IMR-90 (cell line): ENCODE measurements at regions not wholly inside any gene's neighbourhood (a gene's known extent, or its start where the extent isn't known, plus 50 kb on each side); places are given as distances from the start of the nearest gene placed in this dataset.

Experiments used
- ATAC-seq: fragments of 200-7000 bp; cut with Tn5 transposase; 2 replicates; pipeline ENCODE4 v1.9.1; 2020; ENCODE audit warnings: low read depth, mild to moderate bottlenecking, moderate library complexity
- BruUV-seq: library from RNA; stranded (reverse); fragments of 400-500 nt; replicated peaks from 2 replicates; lab custom pipeline; 2021; lab: Mats Ljungman, UMichigan
- CTCF ChIA-PET: fragments of 300-600 bp; formaldehyde crosslinking; extraction: SDS; loops from one replicate; lab custom pipeline; 2021; ENCODE audit warnings: antibody characterized with exemption; lab: Yijun Ruan, JAX
- POLR2A ChIA-PET: fragments of 300-600 bp; sonication (Branson Sonifier 250); formaldehyde crosslinking; loops from one replicate; lab custom pipeline; 2022; ENCODE audit warnings: antibody characterized with exemption; ENCODE audit not compliant: unreplicated experiment; lab: Charles Lee
- DNase-seq: peaks from one replicate; pipeline ENCODE4 v3.0.0; 2013
- H2AFZ ChIP-seq: replicated peaks from 2 replicates; pipeline ENCODE3; 2013; ENCODE audit warnings: low read length, mild to moderate bottlenecking; ENCODE audit not compliant: poor library complexity
- H2AK5ac ChIP-seq: 2 replicates; pipeline ENCODE4 v1.6.1; 2013; ENCODE audit warnings: low read depth, low read length, inconsistent platforms
- H2AK9ac ChIP-seq: replicated peaks from 2 replicates; pipeline ENCODE3; 2013; ENCODE audit warnings: mild to moderate bottlenecking, low read depth, low read length, moderate library complexity; ENCODE audit not compliant: poor library complexity
- H2BK120ac ChIP-seq: 2 replicates; pipeline ENCODE4 v1.6.1; 2013; ENCODE audit warnings: low read depth, low read length, inconsistent platforms
- H2BK15ac ChIP-seq: 3 replicates; pipeline ENCODE4 v1.6.1; 2013; ENCODE audit warnings: low read depth, low read length, inconsistent platforms
- H2BK20ac ChIP-seq: 2 replicates; pipeline ENCODE4 v1.6.1; 2013; ENCODE audit warnings: low read depth, mild to moderate bottlenecking, inconsistent platforms, low read length, moderate library complexity
- H2BK5ac ChIP-seq: 2 replicates; pipeline ENCODE4 v1.6.1; 2013; ENCODE audit warnings: mild to moderate bottlenecking, low read depth, low read length, inconsistent platforms; ENCODE audit not compliant: poor library complexity, severe bottlenecking
- H3K14ac ChIP-seq: replicated peaks from 2 replicates; pipeline ENCODE4 v1.6.1; 2013; ENCODE audit warnings: low read depth, low read length, inconsistent platforms
- H3K18ac ChIP-seq: 2 replicates; pipeline ENCODE4 v1.6.1; 2013; ENCODE audit warnings: low read depth, low read length, control low read depth
- H3K23ac ChIP-seq: 2 replicates; pipeline ENCODE4 v1.6.1; 2013; ENCODE audit warnings: low read depth, low read length, inconsistent platforms
- H3K27ac ChIP-seq: 2 replicates; pipeline ENCODE4 v1.5.1; 2013; ENCODE audit warnings: mild to moderate bottlenecking, control low read depth, low read length; ENCODE audit not compliant: insufficient read depth
- H3K27me3 ChIP-seq: 2 replicates; pipeline ENCODE4 v1.6.1; 2013; ENCODE audit warnings: low read length; ENCODE audit not compliant: control insufficient read depth, insufficient read depth
- H3K36me3 ChIP-seq: 2 replicates; pipeline ENCODE4 v1.6.1; 2013; ENCODE audit warnings: low read length, mixed read lengths; ENCODE audit not compliant: control insufficient read depth, insufficient read depth
- H3K4ac ChIP-seq: 2 replicates; pipeline ENCODE4 v1.6.1; 2013; ENCODE audit warnings: low read depth, low read length, inconsistent platforms
- H3K4me1 ChIP-seq: 2 replicates; pipeline ENCODE4 v1.6.1; 2013; ENCODE audit warnings: low read length, mixed read lengths; ENCODE audit not compliant: control insufficient read depth, insufficient read depth
- H3K4me2 ChIP-seq: 2 replicates; pipeline ENCODE4 v1.6.1; 2013; ENCODE audit warnings: low read depth, mild to moderate bottlenecking, control low read depth, low read length, moderate library complexity
- H3K4me3 ChIP-seq: 2 replicates; pipeline ENCODE4 v1.5.1; 2013; ENCODE audit warnings: low read depth, mild to moderate bottlenecking, control low read depth, low read length, moderate library complexity; ENCODE audit not compliant: insufficient read depth
- H3K56ac ChIP-seq: 2 replicates; pipeline ENCODE4 v1.6.1; 2013; ENCODE audit warnings: low read length, inconsistent platforms; ENCODE audit not compliant: insufficient read depth; ENCODE audit errors: extremely low read depth
- H3K79me1 ChIP-seq, 2 experiments: 2 replicates each; pipeline ENCODE4 v1.6.1; 2013; ENCODE audit warnings: low read length in 2 of 2, inconsistent platforms in 1 of 2, low read depth in 1 of 2
- H3K9ac ChIP-seq: 2 replicates; pipeline ENCODE4 v1.6.1; 2013; ENCODE audit warnings: low read depth, low read length, control low read depth
- H3K9me1 ChIP-seq: 2 replicates; pipeline ENCODE4 v1.6.1; 2013; ENCODE audit warnings: low read length, inconsistent platforms; ENCODE audit not compliant: insufficient read depth
- H3K9me3 ChIP-seq: 2 replicates; pipeline ENCODE4 v1.6.1; 2013; ENCODE audit warnings: low read length; ENCODE audit not compliant: control insufficient read depth, insufficient read depth
- H4K20me1 ChIP-seq: 2 replicates; pipeline ENCODE4 v1.6.1; 2013; ENCODE audit warnings: low read length, inconsistent platforms; ENCODE audit not compliant: insufficient read depth
- H4K5ac ChIP-seq: 2 replicates; pipeline ENCODE4 v1.6.1; 2013; ENCODE audit warnings: mild to moderate bottlenecking, low read depth, low read length, control low read depth
- H4K8ac ChIP-seq, 2 experiments: 2 replicates each; pipeline ENCODE4 v1.6.1; 2013; ENCODE audit warnings: low read depth in 2 of 2, low read length in 2 of 2, control low read depth in 1 of 2, inconsistent platforms in 1 of 2
- H4K91ac ChIP-seq: 2 replicates; pipeline ENCODE4 v1.6.1; 2013; ENCODE audit warnings: low read depth, low read length, inconsistent platforms; ENCODE audit not compliant: insufficient read depth
- BHLHE40 ChIP-seq: fragments of 150-350 bp; IDR thresholded peaks from 2 replicates; pipeline ENCODE4 v1.6.1; 2016; ENCODE audit warnings: mild to moderate bottlenecking, low read depth, low read length
- CHD1 ChIP-seq: IDR thresholded peaks from 2 replicates; pipeline ENCODE4 v1.6.1; 2012; ENCODE audit warnings: low read depth, low read length, improper control_type of control experiment
- CTCF ChIP-seq: conservative IDR thresholded peaks from 2 replicates; pipeline ENCODE4 v1.5.1; 2012; ENCODE audit warnings: mild to moderate bottlenecking, low read depth, low read length, improper control_type of control experiment
- FOS ChIP-seq: fragments of 150-350 bp; IDR thresholded peaks from 2 replicates; pipeline ENCODE4 v1.6.1; 2016; ENCODE audit warnings: low read depth, low read length
- MAFK ChIP-seq: IDR thresholded peaks from 2 replicates; pipeline ENCODE4 v1.6.1; 2012; ENCODE audit warnings: low read depth, low read length, improper control_type of control experiment
- MAZ ChIP-seq: IDR thresholded peaks from 2 replicates; pipeline ENCODE4 v1.6.1; 2012; ENCODE audit warnings: low read depth, mild to moderate bottlenecking, low read length, improper control_type of control experiment, moderate library complexity, borderline replicate concordance
- MXI1 ChIP-seq: IDR thresholded peaks from 2 replicates; pipeline ENCODE4 v1.6.1; 2012; ENCODE audit warnings: low read depth, mild to moderate bottlenecking, low read length, moderate library complexity, borderline replicate concordance
- POLR2A ChIP-seq: IDR thresholded peaks from 2 replicates; pipeline ENCODE4 v1.6.1; 2012; ENCODE audit warnings: mild to moderate bottlenecking, low read depth, low read length
- RAD21 ChIP-seq: IDR thresholded peaks from 2 replicates; pipeline ENCODE4 v1.6.1; 2012; ENCODE audit warnings: low read length, improper control_type of control experiment
- RCOR1 ChIP-seq: IDR thresholded peaks from 2 replicates; pipeline ENCODE4 v1.6.1; 2012; ENCODE audit warnings: mild to moderate bottlenecking, low read length, improper control_type of control experiment; ENCODE audit not compliant: insufficient replicate concordance
- RFX5 ChIP-seq: IDR thresholded peaks from 2 replicates; pipeline ENCODE4 v1.8.0; 2012; ENCODE audit warnings: low read depth, mild to moderate bottlenecking, low read length, moderate library complexity
- SMC3 ChIP-seq: fragments of 150-350 bp; IDR thresholded peaks from 2 replicates; pipeline ENCODE4 v1.6.1; 2016; ENCODE audit warnings: low read depth, mild to moderate bottlenecking, antibody characterized with exemption, low read length, moderate library complexity
- USF2 ChIP-seq: fragments of 150-350 bp; IDR thresholded peaks from 2 replicates; pipeline ENCODE4 v1.6.1; 2017; ENCODE audit warnings: mild to moderate bottlenecking, antibody characterized with exemption, low read length, low read depth
- WGBS, 2 experiments: methylation state at CpG; one replicate each; pipeline versions ENCODE4 v1.1.5 to v1.1.7; 2013; ENCODE audit warnings: missing lambda C conversion rate in 2 of 2; ENCODE audit not compliant: insufficient read length in 1 of 2; ENCODE audit errors: extremely low coverage in 2 of 2; 5-methylcytosine and 5-hydroxymethylcytosine counted together
- dilution Hi-C: fragments of 300-500 bp; cut with HindIII; formaldehyde crosslinking; loops from one replicate; pipeline ENCODE4 v1.14.3; 2018; ENCODE audit warnings: low sequenced_read_pairs; ENCODE audit not compliant: unreplicated experiment
- in situ Hi-C: fragments of 300-500 bp; cut with MboI; formaldehyde crosslinking; loops from 3 replicates; pipeline ENCODE4 v1.14.3; 2019; ENCODE audit warnings: low sequenced_read_pairs, inconsistent platforms, mixed read lengths
- intact Hi-C: fragments of 100-400 bp; cut with micrococcal nuclease; formaldehyde crosslinking; loops from 2 replicates; pipeline ENCODE4 v1.10.0; 2022
- TF ChIP-seq, protein P1 (sequence below): fragments of 150-350 bp; IDR thresholded peaks from 2 replicates; pipeline ENCODE4 v1.6.1; 2016; ENCODE audit warnings: low read depth, mild to moderate bottlenecking, low read length, moderate library complexity, borderline replicate concordance

DNA sequence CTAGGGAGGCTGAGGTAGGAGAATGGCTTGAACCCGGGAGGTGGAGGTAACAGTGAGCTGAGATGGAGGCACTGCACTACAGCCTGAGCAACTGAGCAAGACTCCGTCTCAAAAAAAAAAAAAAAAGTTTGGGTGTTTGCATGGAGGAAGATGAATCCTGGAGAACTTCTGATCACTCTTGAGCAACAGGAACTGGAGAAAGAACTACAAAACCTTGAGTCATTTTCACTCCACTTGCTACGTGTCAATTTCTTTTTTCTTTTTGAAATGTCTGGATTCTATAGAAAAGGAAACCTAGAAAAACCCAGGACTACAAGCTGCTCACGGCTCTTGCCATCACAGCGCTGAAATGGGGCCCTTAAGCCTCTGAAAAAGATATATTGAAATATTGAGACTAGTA lies 189.6 kb upstream of the NRP1 start:
- H3K56ac ChIP-seq: no peak overlapping the region
- no peak overlapping the region for H3K9ac ChIP-seq
- DNase-seq (no peak), ATAC-seq (no peak)
- H2BK15ac ChIP-seq: no peak overlapping the region
- no peak overlapping the region for H2BK5ac ChIP-seq
- in situ Hi-C loops: no loop called here
- ChIA-PET CTCF (no interaction called here), POLR2A (interaction anchor here (0.6 kb wide), 1 partner anchor 354 kb away, joined by 5 read pairs; no protein-coding TSS in a partner anchor)
- H2AK9ac ChIP-seq: no peak overlapping the region
- H4K5ac ChIP-seq: no peak overlapping the region
- H4K8ac ChIP-seq: no peak overlapping the region
- no peak overlapping the region for H2BK20ac ChIP-seq
- no peaks in the 10 kb centered on the region for H3K36me3 ChIP-seq
- dilution Hi-C loops: no loop called here
- no peaks in the 10 kb centered on the region for H3K9me3 ChIP-seq
- H3K27ac ChIP-seq: no peak overlapping the region
- H3K14ac ChIP-seq: no peak overlapping the region
- no peaks in the 10 kb centered on the region for H3K79me1 ChIP-seq
- no peak overlapping the region for H3K18ac ChIP-seq
- no peak overlapping the region for H2AFZ ChIP-seq
- no TSS peak for BruUV-seq
- H2BK120ac ChIP-seq: no peak overlapping the region
- H3K4me1 ChIP-seq: peaks cover 2% of the 10 kb centered on the region; the same call in 1 of the 2 replicates
- TF ChIP-seq MXI1 (no peak), BHLHE40 (no peak), RFX5 (no peak), USF2 (no peak), MAFK (no peak), POLR2A (no peak), SMC3 (no peak), MAZ (no peak), RCOR1 (no peak), FOS (no peak), CTCF (no peak), RAD21 (no peak), CHD1 (no peak)
- TF ChIP-seq, protein P1, sequence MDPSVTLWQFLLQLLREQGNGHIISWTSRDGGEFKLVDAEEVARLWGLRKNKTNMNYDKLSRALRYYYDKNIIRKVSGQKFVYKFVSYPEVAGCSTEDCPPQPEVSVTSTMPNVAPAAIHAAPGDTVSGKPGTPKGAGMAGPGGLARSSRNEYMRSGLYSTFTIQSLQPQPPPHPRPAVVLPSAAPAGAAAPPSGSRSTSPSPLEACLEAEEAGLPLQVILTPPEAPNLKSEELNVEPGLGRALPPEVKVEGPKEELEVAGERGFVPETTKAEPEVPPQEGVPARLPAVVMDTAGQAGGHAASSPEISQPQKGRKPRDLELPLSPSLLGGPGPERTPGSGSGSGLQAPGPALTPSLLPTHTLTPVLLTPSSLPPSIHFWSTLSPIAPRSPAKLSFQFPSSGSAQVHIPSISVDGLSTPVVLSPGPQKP: no peak
- H3K27me3 ChIP-seq: no peaks in the 10 kb centered on the region
- intact Hi-C loops: no loop called here
- no peak overlapping the region for H3K4me2 ChIP-seq
- no peak overlapping the region for H3K23ac ChIP-seq
- no peak overlapping the region for H3K4ac ChIP-seq
- no CpG with 5 or more reads among the region's 5 CpGs for WGBS, 2 experiments
- no peaks in the 10 kb centered on the region for H4K20me1 ChIP-seq
- no peak overlapping the region for H3K4me3 ChIP-seq
- no peak overlapping the region for H4K91ac ChIP-seq
- H2AK5ac ChIP-seq: no peak overlapping the region
- no peaks in the 10 kb centered on the region for H3K9me1 ChIP-seq
